KMS-11 (cell line): ENCODE measurements at regions not wholly inside any gene's neighbourhood (a gene's known extent, or its start where the extent isn't known, plus 50 kb on each side); places are given as distances from the start of the nearest gene placed in this dataset.

Source experiments
- H2AFZ ChIP-seq: fragments of 200-600 bp; sonication (generic); 2 replicates; pipeline ENCODE4 v1.6.1; 2016; ENCODE audit warnings: antibody characterized with exemption, mixed run types, low read depth
- H3K27ac ChIP-seq: fragments of 200-600 bp; sonication (generic); 2 replicates; pipeline ENCODE4 v1.6.1; 2016; ENCODE audit warnings: mild to moderate bottlenecking, mixed run types
- H3K27me3 ChIP-seq: fragments of 200-600 bp; sonication (generic); 2 replicates; pipeline ENCODE4 v1.6.1; 2017; ENCODE audit warnings: mild to moderate bottlenecking, low read depth, mixed run types, moderate library complexity; ENCODE audit not compliant: insufficient read depth
- H3K36me3 ChIP-seq: fragments of 200-600 bp; sonication (generic); 2 replicates; pipeline ENCODE4 v1.6.1; 2017; ENCODE audit warnings: mild to moderate bottlenecking, mixed run types; ENCODE audit not compliant: insufficient read depth
- H3K4me1 ChIP-seq: fragments of 200-600 bp; sonication (generic); 2 replicates; pipeline ENCODE4 v1.6.1; 2016; ENCODE audit warnings: mild to moderate bottlenecking, low read depth, mixed run types; ENCODE audit not compliant: poor library complexity, severe bottlenecking
- H3K4me2 ChIP-seq: fragments of 200-600 bp; sonication (generic); 2 replicates; pipeline ENCODE4 v1.7.0; 2016; ENCODE audit warnings: mild to moderate bottlenecking, mixed run types
- H3K4me3 ChIP-seq: fragments of 200-600 bp; sonication (generic); IDR thresholded peaks from 2 replicates; pipeline ENCODE4 v1.6.1; 2017; ENCODE audit warnings: low read depth, low read length, mixed read lengths; ENCODE audit not compliant: insufficient read depth
- H3K79me2 ChIP-seq: fragments of 200-600 bp; sonication (generic); 2 replicates; pipeline ENCODE4 v1.6.1; 2016; ENCODE audit warnings: low read depth, mixed run types; ENCODE audit not compliant: insufficient read depth
- H3K9ac ChIP-seq: fragments of 200-600 bp; sonication (generic); 2 replicates; pipeline ENCODE4 v1.6.1; 2016; ENCODE audit warnings: mild to moderate bottlenecking, mixed run types
- H4K20me1 ChIP-seq: fragments of 200-600 bp; sonication (generic); 2 replicates; pipeline ENCODE4 v1.6.1; 2016; ENCODE audit warnings: mild to moderate bottlenecking, mixed run types; ENCODE audit not compliant: insufficient read depth
- CTCF ChIP-seq: fragments of 200-600 bp; sonication (generic); conservative IDR thresholded peaks from 2 replicates; pipeline ENCODE4 v1.6.1; 2017; ENCODE audit warnings: low read depth, mild to moderate bottlenecking, antibody characterized with exemption, low read length, moderate library complexity, mixed read lengths

- H3K27me3 ChIP-seq = no peaks in the 10 kb centered on the region
- H3K79me2 ChIP-seq = no peaks in the 10 kb centered on the region
- no peak overlapping the region for H3K4me3 ChIP-seq
- H3K4me1 ChIP-seq = no peaks in the 10 kb centered on the region
- no peak overlapping the region for H2AFZ ChIP-seq
- no peak for TF ChIP-seq CTCF
- no peaks in the 10 kb centered on the region for H3K36me3 ChIP-seq
- H3K9ac ChIP-seq = no peak overlapping the region
- no peaks in the 10 kb centered on the region for H4K20me1 ChIP-seq
- no peak overlapping the region for H3K4me2 ChIP-seq
- H3K27ac ChIP-seq = no peak overlapping the region
Measured at GRCh38 chr5:68942169-68942568, 151.6 kb upstream of the SLC30A5 start.

GRCh38 chr5:68946728-68947127 is 147.1 kb upstream of the SLC30A5 start:
- no peaks in the 10 kb centered on the region for H3K27me3 ChIP-seq
- no peak for TF ChIP-seq CTCF
- H3K4me2 ChIP-seq = no peak overlapping the region
- H3K9ac ChIP-seq = no peak overlapping the region
- H2AFZ ChIP-seq = no peak overlapping the region
- H3K4me3 ChIP-seq = no peak overlapping the region
- no peaks in the 10 kb centered on the region for H3K4me1 ChIP-seq
- H3K36me3 ChIP-seq = no peaks in the 10 kb centered on the region
- no peak overlapping the region for H3K27ac ChIP-seq
- H3K79me2 ChIP-seq = no peaks in the 10 kb centered on the region
- no peaks in the 10 kb centered on the region for H4K20me1 ChIP-seq

- H3K79me2 ChIP-seq = no peaks in the 10 kb centered on the region
- H3K27me3 ChIP-seq = no peaks in the 10 kb centered on the region
- H4K20me1 ChIP-seq = no peaks in the 10 kb centered on the region
- H3K27ac ChIP-seq = no peak overlapping the region
- no peak overlapping the region for H3K4me3 ChIP-seq
- no peaks in the 10 kb centered on the region for H3K36me3 ChIP-seq
- H2AFZ ChIP-seq = no peak overlapping the region
- TF ChIP-seq CTCF = no peak
- H3K4me2 ChIP-seq = no peak overlapping the region
- H3K9ac ChIP-seq = no peak overlapping the region
- H3K4me1 ChIP-seq = no peaks in the 10 kb centered on the region
Measured at GRCh38 chr5:68947986-68948385, 145.8 kb upstream of the SLC30A5 start.

- no peaks in the 10 kb centered on the region for H3K27me3 ChIP-seq
- H3K27ac ChIP-seq = no peak overlapping the region
- no peak overlapping the region for H3K9ac ChIP-seq
- H3K4me3 ChIP-seq = no peak overlapping the region
- no peaks in the 10 kb centered on the region for H3K36me3 ChIP-seq
- no peaks in the 10 kb centered on the region for H3K4me1 ChIP-seq
- no peak for TF ChIP-seq CTCF
- H3K79me2 ChIP-seq = no peaks in the 10 kb centered on the region
- no peak overlapping the region for H3K4me2 ChIP-seq
- H2AFZ ChIP-seq = no peak overlapping the region
- no peaks in the 10 kb centered on the region for H4K20me1 ChIP-seq
Measured at GRCh38 chr5:68949256-68949655, 144.6 kb upstream of the SLC30A5 start.

- Histone ChIP-seq H2AFZ (no peak overlapping the region), H3K79me2 (no peaks in the 10 kb centered on the region), H3K4me2 (no peak overlapping the region), H3K27me3 (no peaks in the 10 kb centered on the region), H4K20me1 (no peaks in the 10 kb centered on the region), H3K27ac (no peak overlapping the region), H3K4me3 (no peak overlapping the region), H3K9ac (no peak overlapping the region), H3K4me1 (no peaks in the 10 kb centered on the region), H3K36me3 (no peaks in the 10 kb centered on the region)
- TF ChIP-seq CTCF = no peak
Measured at GRCh38 chr5:68949711-68950110, 144.1 kb upstream of the SLC30A5 start.
